GM12864 (cell line): ENCODE measurements at regions not wholly inside any gene's neighbourhood (a gene's known extent, or its start where the extent isn't known, plus 50 kb on each side); places are given as distances from the start of the nearest gene placed in this dataset.

Experiments used
- DNase-seq: peaks from one replicate; pipeline ENCODE4 v3.0.0-alpha.2; 2011; ENCODE audit warnings: low read depth
- H3K4me3 ChIP-seq: 2 replicates; pipeline ENCODE4 v1.5.1; 2011; ENCODE audit warnings: mild to moderate bottlenecking, low read depth, low read length, control low read depth
- CTCF ChIP-seq: IDR thresholded peaks from 2 replicates; pipeline ENCODE4 v1.5.1; 2011; ENCODE audit warnings: low read depth, mild to moderate bottlenecking, moderate library complexity, low read length, control low read depth, inconsistent platforms; ENCODE audit errors: missing control alignments

GRCh38 chr13:75197803-75198202 is 284.2 kb downstream of the TBC1D4 start:
- DNase-seq = no peak
- H3K4me3 ChIP-seq = no peak overlapping the region
- no peak for TF ChIP-seq CTCF

- no peak overlapping the region for H3K4me3 ChIP-seq
- DNase-seq = no peak
- no peak for TF ChIP-seq CTCF
Measured at GRCh38 chr13:75196147-75196837, 285.7 kb downstream of the TBC1D4 start.

- DNase-seq = no peak
- no peak for TF ChIP-seq CTCF
- no peak overlapping the region for H3K4me3 ChIP-seq
Measured at GRCh38 chr13:75195495-75196146, 286.3 kb downstream of the TBC1D4 start.

GRCh38 chr13:75194717-75195462 is 287.1 kb downstream of the TBC1D4 start:
- no peak overlapping the region for H3K4me3 ChIP-seq
- no peak for DNase-seq
- TF ChIP-seq CTCF = no peak

- TF ChIP-seq CTCF = no peak
- H3K4me3 ChIP-seq = no peak overlapping the region
- DNase-seq = no peak
Measured at GRCh38 chr13:75186379-75186778, 295.6 kb downstream of the TBC1D4 start.

GRCh38 chr13:75181906-75182305 is 300.1 kb downstream of the TBC1D4 start:
- H3K4me3 ChIP-seq = no peak overlapping the region
- no peak for DNase-seq
- TF ChIP-seq CTCF = no peak
